ENCODE measurements at regions not wholly inside any gene's neighbourhood (a gene's known extent, or its start where the extent isn't known, plus 50 kb on each side); places are given as distances from the start of the nearest gene placed in this dataset.

DNA sequence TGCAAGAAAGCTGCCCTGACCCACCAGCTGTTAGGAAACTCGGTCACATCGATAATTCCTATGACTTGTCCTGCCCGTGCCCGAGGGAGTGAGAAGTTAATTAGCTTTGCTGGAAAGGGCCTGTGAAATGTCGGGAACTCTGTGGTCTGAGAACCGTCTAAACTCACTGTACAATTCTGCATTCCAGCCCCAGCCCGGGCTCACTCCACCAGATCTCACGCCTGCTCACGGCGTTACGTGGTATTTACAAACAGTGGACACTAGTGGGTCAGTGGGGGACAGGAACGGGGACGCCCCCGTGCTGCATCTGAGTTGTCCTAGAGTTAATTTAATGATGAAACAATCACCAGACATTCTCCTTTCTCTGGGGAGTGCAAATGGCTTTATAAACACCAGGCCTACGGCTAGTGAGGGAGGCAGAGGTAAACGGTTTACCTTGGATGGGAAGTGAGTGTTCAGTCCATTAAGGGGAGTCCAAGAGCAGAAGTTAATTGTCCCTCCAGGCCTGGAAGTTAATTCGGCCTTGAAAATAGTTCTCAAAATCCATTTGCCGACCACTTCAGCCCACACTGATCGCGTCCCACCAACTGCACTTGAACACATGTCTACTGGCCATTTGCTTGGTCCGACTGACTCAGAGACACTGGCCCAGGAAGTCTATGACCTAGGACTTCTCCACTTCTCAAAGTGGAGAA lies 93.5 kb upstream of the MED13L start:
- TF ChIP-seq POLR2A (IDR thresholded peaks at IDR 0.05) = no peak
- TF ChIP-seq, protein P1, sequence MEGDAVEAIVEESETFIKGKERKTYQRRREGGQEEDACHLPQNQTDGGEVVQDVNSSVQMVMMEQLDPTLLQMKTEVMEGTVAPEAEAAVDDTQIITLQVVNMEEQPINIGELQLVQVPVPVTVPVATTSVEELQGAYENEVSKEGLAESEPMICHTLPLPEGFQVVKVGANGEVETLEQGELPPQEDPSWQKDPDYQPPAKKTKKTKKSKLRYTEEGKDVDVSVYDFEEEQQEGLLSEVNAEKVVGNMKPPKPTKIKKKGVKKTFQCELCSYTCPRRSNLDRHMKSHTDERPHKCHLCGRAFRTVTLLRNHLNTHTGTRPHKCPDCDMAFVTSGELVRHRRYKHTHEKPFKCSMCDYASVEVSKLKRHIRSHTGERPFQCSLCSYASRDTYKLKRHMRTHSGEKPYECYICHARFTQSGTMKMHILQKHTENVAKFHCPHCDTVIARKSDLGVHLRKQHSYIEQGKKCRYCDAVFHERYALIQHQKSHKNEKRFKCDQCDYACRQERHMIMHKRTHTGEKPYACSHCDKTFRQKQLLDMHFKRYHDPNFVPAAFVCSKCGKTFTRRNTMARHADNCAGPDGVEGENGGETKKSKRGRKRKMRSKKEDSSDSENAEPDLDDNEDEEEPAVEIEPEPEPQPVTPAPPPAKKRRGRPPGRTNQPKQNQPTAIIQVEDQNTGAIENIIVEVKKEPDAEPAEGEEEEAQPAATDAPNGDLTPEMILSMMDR (IDR thresholded peaks at IDR 0.05) = no peak

All from adrenal gland (tissue), 5 donors.